ENCODE measurements at regions not wholly inside any gene's neighbourhood (a gene's known extent, or its start where the extent isn't known, plus 50 kb on each side); places are given as distances from the start of the nearest gene placed in this dataset.

- TF ChIP-seq CTCF (IDR thresholded peaks at IDR 0.05; ENCODE audit: insufficient read depth, low read depth, low read length): no peak
- peak; percentile 45 for DNase-seq (ENCODE audit: low read depth)
- H3K4me3 ChIP-seq (ENCODE audit: low read depth, low read length): peak overlapping the region; percentile 20
Observed at GRCh38 chr6:144411531-144412165, 126.5 kb downstream of the UTRN start.

DNA sequence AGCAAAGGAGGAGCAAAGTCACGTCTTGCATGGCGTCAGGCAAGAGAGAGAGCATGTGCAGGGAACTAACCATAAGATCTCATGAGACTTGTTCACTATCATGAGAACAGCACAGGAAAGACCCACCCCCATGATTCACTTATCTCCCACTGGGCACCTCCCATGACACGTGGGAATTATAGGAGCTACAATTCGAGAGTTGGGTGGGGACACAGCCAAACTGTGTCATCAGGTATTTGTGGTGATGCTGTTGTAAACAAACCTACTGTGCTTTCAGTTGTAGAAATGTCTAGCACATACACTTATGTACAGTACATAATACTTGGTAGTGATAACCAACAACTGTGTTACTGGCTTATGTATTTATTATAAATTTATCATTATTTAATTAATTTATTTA is 128.3 kb downstream of the UTRN start:
- no peak for TF ChIP-seq CTCF (IDR thresholded peaks at IDR 0.05; ENCODE audit: insufficient read depth, low read depth, low read length)
- no peak overlapping the region for H3K4me3 ChIP-seq (ENCODE audit: low read depth, low read length)
- DNase-seq (ENCODE audit: low read depth): peak; percentile 50

DNA sequence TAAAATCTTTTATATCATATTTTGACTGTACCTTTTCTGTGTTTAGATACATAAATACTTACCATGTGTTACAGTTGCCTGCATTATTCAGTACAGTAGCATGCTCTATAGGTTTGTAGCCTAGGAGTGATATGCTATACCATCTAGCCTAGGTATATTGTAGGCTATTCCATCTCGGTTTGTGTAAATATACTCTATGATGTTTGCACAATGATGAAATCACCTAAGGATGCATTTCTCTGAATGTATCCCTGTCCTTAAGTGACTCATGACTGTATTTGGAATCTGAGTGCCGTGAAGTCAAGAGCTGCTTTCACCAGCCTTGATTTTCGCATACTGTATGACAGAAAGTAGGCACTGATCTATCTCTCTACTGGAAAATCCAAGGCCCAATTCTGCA is 129.9 kb downstream of the UTRN start:
- no peak for TF ChIP-seq CTCF (IDR thresholded peaks at IDR 0.05; ENCODE audit: insufficient read depth, low read depth, low read length)
- peak; percentile 72 for DNase-seq (ENCODE audit: low read depth)
- H3K4me3 ChIP-seq (ENCODE audit: low read depth, low read length): no peak overlapping the region

DNA sequence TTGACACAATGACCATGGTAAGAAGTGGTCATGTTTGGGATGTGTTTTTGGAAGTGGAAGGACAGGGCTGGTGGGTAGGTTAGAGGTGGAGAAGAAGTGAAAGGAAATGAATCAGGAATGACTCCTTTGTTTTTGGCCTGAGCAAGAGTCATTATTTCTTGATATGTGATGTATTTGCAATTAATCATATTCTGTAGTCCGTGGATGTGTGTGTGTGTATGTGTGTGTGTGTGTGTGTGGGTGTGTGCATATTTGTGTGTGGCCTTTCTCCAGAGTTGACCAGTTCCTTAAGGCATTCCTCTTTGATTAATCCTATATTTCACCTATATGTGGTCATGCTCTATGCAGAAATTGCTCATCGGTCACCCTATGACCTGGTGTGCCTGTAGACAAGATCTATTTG is 130.7 kb downstream of the UTRN start:
- peak; percentile 29 for DNase-seq (ENCODE audit: low read depth)
- no peak overlapping the region for H3K4me3 ChIP-seq (ENCODE audit: low read depth, low read length)
- TF ChIP-seq CTCF (IDR thresholded peaks at IDR 0.05; ENCODE audit: insufficient read depth, low read depth, low read length): no peak

- no peak for DNase-seq (ENCODE audit: low read depth)
- no peak overlapping the region for H3K4me3 ChIP-seq (ENCODE audit: low read depth, low read length)
- no peak for TF ChIP-seq CTCF (IDR thresholded peaks at IDR 0.05; ENCODE audit: insufficient read depth, low read depth, low read length)
Observed at GRCh38 chr6:144416244-144416643, 131.1 kb downstream of the UTRN start.

GRCh38 chr6:144416773-144417172 is 131.6 kb downstream of the UTRN start:
- no peak for TF ChIP-seq CTCF (IDR thresholded peaks at IDR 0.05; ENCODE audit: insufficient read depth, low read depth, low read length)
- DNase-seq (ENCODE audit: low read depth): no peak
- no peak overlapping the region for H3K4me3 ChIP-seq (ENCODE audit: low read depth, low read length)

DNA sequence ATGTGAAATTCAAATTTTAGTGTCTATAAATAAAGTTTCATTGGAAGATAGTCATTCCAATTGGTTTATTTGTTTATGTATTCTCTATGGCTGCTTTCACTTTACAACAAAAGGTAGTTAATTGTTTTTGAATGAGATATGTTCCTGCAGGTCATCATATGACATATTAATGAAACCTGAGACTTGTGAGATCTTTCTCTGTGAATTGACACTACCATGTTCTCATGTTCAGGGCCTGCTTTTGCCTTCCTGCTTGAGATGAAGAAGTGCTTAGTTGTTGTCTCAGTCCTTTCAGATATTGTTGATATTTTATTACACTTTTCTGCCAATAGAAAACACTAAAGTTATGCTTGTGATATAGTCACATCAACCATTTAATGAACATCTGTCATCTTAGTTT is 132.5 kb downstream of the UTRN start:
- DNase-seq (ENCODE audit: low read depth): peak; percentile 37
- no peak overlapping the region for H3K4me3 ChIP-seq (ENCODE audit: low read depth, low read length)
- TF ChIP-seq CTCF (IDR thresholded peaks at IDR 0.05; ENCODE audit: insufficient read depth, low read depth, low read length): no peak

Measured in fibroblast of villous mesenchyme (primary cell).